Mesodermal cell (in vitro differentiated cells): ENCODE measurements at regions not wholly inside any gene's neighbourhood (a gene's known extent, or its start where the extent isn't known, plus 50 kb on each side); places are given as distances from the start of the nearest gene placed in this dataset.

Experiments used
- H3K27ac ChIP-seq: 2 replicates; pipeline ENCODE4 v1.7.0; 2013; ENCODE audit warnings: mild to moderate bottlenecking, low read depth, low read length, moderate library complexity; ENCODE audit not compliant: severe bottlenecking
- H3K36me3 ChIP-seq: 2 replicates; pipeline ENCODE4 v1.7.1; 2013; ENCODE audit warnings: mild to moderate bottlenecking, low read length, moderate library complexity; ENCODE audit not compliant: control insufficient read depth, insufficient read depth
- H3K4me1 ChIP-seq: one replicate; pipeline ENCODE4 v1.7.1; 2013; ENCODE audit warnings: mild to moderate bottlenecking, low read length; ENCODE audit not compliant: insufficient read depth, control insufficient read depth, poor library complexity, severe bottlenecking
- H3K4me3 ChIP-seq: 2 replicates; pipeline ENCODE4 v1.7.0; 2013; ENCODE audit warnings: low read length, control low read depth, mild to moderate bottlenecking; ENCODE audit not compliant: insufficient read depth, poor library complexity, severe bottlenecking; ENCODE audit errors: extremely low read depth
- H3K9me3 ChIP-seq: 2 replicates; pipeline ENCODE4 v1.7.1; 2013; ENCODE audit warnings: mild to moderate bottlenecking, low read length, moderate library complexity; ENCODE audit not compliant: control insufficient read depth
- WGBS, 2 experiments: methylation state at CpG; one replicate each; pipeline ENCODE4 v1.1.5; 2013; ENCODE audit warnings: missing lambda C conversion rate in 2 of 2; ENCODE audit not compliant: insufficient coverage in 2 of 2; 5-methylcytosine and 5-hydroxymethylcytosine counted together

- no peaks in the 10 kb centered on the region for H3K9me3 ChIP-seq
- H3K27ac ChIP-seq = no peak overlapping the region
- no peaks in the 10 kb centered on the region for H3K36me3 ChIP-seq
- WGBS, 2 experiments = 86% methylated on average over 1 of the region's 3 CpGs; no CpG with 5 or more reads in 1 of the 2 experiments
- no peak overlapping the region for H3K4me3 ChIP-seq
- no peaks in the 10 kb centered on the region for H3K4me1 ChIP-seq
Measured at GRCh38 chr7:132030086-132030568, 473.7 kb upstream of the PODXL start.

DNA sequence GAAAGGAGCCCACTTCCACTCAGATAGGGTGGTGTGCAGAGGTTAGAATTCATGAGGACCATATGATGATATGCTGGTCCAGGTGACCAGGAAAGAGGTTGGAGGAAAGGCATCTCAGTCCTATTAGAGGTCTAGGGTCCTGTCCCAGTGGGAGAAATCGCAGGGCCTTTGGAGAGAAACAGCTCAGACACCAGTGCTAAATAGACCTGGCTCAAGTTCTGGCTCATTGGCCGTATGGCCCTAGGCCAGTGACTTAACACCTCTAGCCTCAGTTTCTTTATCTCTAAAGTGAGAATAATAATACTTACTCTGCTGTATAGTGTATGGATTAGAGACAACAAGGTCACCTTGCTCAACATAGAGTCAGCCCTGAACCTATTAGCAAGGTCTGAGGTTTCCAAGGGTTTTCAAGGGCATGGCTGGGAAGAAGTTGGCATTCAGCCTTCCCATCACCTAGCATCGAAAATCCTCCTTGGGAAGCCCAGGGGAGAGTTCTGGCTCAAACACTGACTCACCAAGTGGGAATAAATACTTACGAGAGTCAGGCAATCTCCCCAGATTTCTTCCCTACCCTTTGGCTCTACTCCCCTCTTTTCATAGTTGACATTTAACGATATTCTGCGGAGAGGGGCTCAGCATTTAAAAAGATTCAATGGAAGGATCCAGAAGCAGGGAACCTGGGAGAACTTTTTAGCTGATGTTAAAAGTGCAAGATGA, 473.1 kb upstream of the PODXL start:
- no peaks in the 10 kb centered on the region for H3K4me1 ChIP-seq

DNA sequence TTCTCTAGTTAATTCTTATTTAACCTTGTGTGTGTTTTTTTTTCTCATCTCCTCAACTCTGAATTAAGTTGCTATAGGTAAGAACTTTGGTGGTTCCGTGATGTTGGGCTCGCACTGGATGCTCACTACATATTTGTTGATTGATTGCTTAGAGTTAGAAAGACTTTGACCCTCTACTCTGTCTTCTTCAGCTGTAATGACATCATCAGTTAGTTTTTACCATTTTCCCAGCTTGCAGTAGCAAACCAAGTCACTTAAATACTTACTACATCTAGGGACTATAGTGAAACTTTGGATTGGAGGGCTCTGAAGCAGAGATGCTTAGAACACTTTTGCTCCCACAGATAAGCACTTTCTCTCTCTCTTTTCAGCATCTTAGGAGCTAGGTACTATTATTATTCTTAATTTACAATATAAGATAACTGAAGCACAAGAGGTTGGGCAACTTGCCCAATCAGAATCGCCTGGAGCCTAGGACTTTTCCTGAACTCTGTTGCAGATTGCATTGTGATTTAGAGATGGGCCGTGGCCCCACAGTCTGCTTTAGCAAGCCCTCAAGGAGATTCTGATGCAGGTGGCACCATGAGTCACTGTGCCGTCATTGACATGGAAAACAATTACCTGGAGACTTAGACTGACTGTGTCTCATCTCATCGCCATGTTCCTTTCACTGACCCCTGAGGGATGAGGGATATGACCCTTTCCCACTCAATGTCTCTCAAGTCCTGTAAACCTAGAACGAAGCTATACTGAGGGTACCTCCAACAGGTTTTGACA, 471.9 kb upstream of the PODXL start:
- 90% methylated on average over 4 to 5 of the region's 7 CpGs for WGBS, 2 experiments
- no peaks in the 10 kb centered on the region for H3K9me3 ChIP-seq
- H3K4me1 ChIP-seq = no peaks in the 10 kb centered on the region
- H3K36me3 ChIP-seq = no peaks in the 10 kb centered on the region
- no peak overlapping the region for H3K27ac ChIP-seq
- H3K4me3 ChIP-seq = no peak overlapping the region

More for the DNA sequence above, 473.1 kb upstream of the PODXL start:
- Histone ChIP-seq H3K9me3 (no peaks in the 10 kb centered on the region), H3K4me3 (no peak overlapping the region), H3K27ac (no peak overlapping the region), H3K36me3 (no peaks in the 10 kb centered on the region)
- WGBS, 2 experiments = 80 to 89% methylated on average over 1 to 3 of the region's 6 CpGs

GRCh38 chr7:132024290-132024689, 467.9 kb upstream of the PODXL start:
- Histone ChIP-seq H3K9me3 (no peaks in the 10 kb centered on the region), H3K4me1 (no peaks in the 10 kb centered on the region), H3K36me3 (no peaks in the 10 kb centered on the region), H3K27ac (no peak overlapping the region), H3K4me3 (no peak overlapping the region)
- WGBS, 2 experiments = 80 to 100% methylated on average over 1 of the region's 6 CpGs

- no peaks in the 10 kb centered on the region for H3K36me3 ChIP-seq
- no peak overlapping the region for H3K27ac ChIP-seq
- no peak overlapping the region for H3K4me3 ChIP-seq
- no peaks in the 10 kb centered on the region for H3K4me1 ChIP-seq
- no peaks in the 10 kb centered on the region for H3K9me3 ChIP-seq
Measured at GRCh38 chr7:132023466-132023865, 467.0 kb upstream of the PODXL start.

DNA sequence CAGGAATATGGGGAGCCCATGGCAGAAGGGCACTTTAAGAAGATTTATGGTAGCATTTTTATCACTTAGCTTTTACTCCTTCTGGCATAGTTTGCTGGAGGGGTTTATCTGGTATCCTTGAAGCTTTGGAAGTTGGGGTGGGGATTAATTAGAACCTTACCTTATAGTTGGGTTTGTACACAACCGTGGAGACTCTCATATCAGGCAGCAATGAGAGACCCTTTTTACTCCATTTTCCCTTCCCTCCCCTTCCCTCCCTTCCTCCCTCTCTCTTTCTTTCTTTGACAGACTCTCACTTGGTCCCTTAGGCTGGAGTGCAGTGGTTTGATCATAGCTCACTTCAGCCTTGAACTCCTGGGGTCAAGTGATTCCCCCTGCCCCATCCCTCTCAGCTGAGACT, 465.8 kb upstream of the PODXL start:
- H3K9me3 ChIP-seq = no peaks in the 10 kb centered on the region
- H3K4me1 ChIP-seq = no peaks in the 10 kb centered on the region
- H3K36me3 ChIP-seq = no peaks in the 10 kb centered on the region
- no peak overlapping the region for H3K27ac ChIP-seq
- H3K4me3 ChIP-seq = no peak overlapping the region
- WGBS, 2 experiments = no CpG with 5 or more reads among the region's 1 CpG

- Histone ChIP-seq H3K27ac (no peak overlapping the region), H3K9me3 (peaks cover 11% of the 10 kb centered on the region), H3K4me3 (no peak overlapping the region), H3K36me3 (no peaks in the 10 kb centered on the region), H3K4me1 (no peaks in the 10 kb centered on the region)
- WGBS, 2 experiments = 100% methylated on average over 1 of the region's 1 CpG; no CpG with 5 or more reads in 1 of the 2 experiments
Measured at GRCh38 chr7:132019703-132020102, 463.3 kb upstream of the PODXL start.

DNA sequence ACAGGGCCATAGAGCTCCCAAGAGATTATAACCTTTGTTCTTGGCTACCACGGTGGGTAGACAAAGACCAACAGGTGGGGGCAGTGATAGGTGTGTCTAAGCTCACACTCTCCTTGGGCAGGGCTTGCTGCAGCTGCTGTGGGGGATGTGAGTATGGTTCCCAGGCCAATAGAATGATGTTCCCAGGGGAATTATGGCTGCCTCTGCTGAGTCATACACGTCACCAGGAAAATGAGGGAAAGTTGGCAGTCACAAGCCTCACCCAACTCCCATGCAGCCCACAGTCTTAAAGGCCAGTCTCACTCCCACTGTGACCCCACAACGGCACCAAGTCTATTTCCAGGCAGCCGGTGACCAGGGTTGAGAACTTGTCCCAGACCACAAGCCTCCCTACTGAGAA, 453.4 kb upstream of the PODXL start:
- Histone ChIP-seq H3K27ac (no peak overlapping the region), H3K36me3 (no peaks in the 10 kb centered on the region), H3K9me3 (peaks cover 2% of the 10 kb centered on the region), H3K4me3 (no peak overlapping the region), H3K4me1 (no peaks in the 10 kb centered on the region)
- WGBS, 2 experiments = 92 to 94% methylated on average over 3 to 4 of the region's 4 CpGs

GRCh38 chr7:132004529-132004928, 448.1 kb upstream of the PODXL start:
- no peak overlapping the region for H3K4me3 ChIP-seq
- no peaks in the 10 kb centered on the region for H3K9me3 ChIP-seq
- no peak overlapping the region for H3K27ac ChIP-seq
- WGBS, 2 experiments = 67 to 95% methylated on average over 1 to 3 of the region's 5 CpGs
- H3K36me3 ChIP-seq = no peaks in the 10 kb centered on the region
- H3K4me1 ChIP-seq = no peaks in the 10 kb centered on the region

GRCh38 chr7:132002343-132002968, 446.0 kb upstream of the PODXL start:
- Histone ChIP-seq H3K4me1 (no peaks in the 10 kb centered on the region), H3K36me3 (no peaks in the 10 kb centered on the region), H3K9me3 (no peaks in the 10 kb centered on the region), H3K4me3 (no peak overlapping the region), H3K27ac (no peak overlapping the region)
- 80 to 100% methylated on average over 2 of the region's 3 CpGs for WGBS, 2 experiments
